ENCODE measurements at regions not wholly inside any gene's neighbourhood (a gene's known extent, or its start where the extent isn't known, plus 50 kb on each side); places are given as distances from the start of the nearest gene placed in this dataset.

GRCh38 chr1:53384796-53385195 is 56.9 kb upstream of the LRP8 start:
- TF ChIP-seq FOXA1 (IDR thresholded peaks at IDR 0.05): no peak
- TF ChIP-seq HDGF (IDR thresholded peaks at IDR 0.05; ENCODE audit: borderline replicate concordance): no peak
- TF ChIP-seq SUZ12 (IDR thresholded peaks at IDR 0.05): no peak
- no peak for TF ChIP-seq SP1 (IDR thresholded peaks at IDR 0.05)
- no peak for TF ChIP-seq FOXM1 (IDR thresholded peaks at IDR 0.05; ENCODE audit: borderline replicate concordance)
- no peak for TF ChIP-seq ELF4 (IDR thresholded peaks at IDR 0.05)
